Heart left ventricle (tissue), 16 donors: ENCODE measurements at regions not wholly inside any gene's neighbourhood (a gene's known extent, or its start where the extent isn't known, plus 50 kb on each side); places are given as distances from the start of the nearest gene placed in this dataset.

Experiments used
- ATAC-seq, 4 donors: fragments of 200-7000 bp; cut with Tn5 transposase; one replicate each; pipeline ENCODE4 v1.9.1; 2020 to 2022; ENCODE audit warnings: moderate library complexity in 4 of 4, mild to moderate bottlenecking in 3 of 4, moderate number of reproducible peaks in 1 of 4
- DNase-seq, 5 donors: peaks; one replicate each; pipeline ENCODE4 v3.0.0-alpha.2; 2020
- H3K27ac ChIP-seq, 12 donors: fragments of 200-600 bp; sonication (generic) in 4 of 12; one replicate each; pipeline versions ENCODE4 v1.5.0 to v1.8.0; 2016 to 2022; ENCODE audit warnings: mild to moderate bottlenecking in 2 of 12
- H3K27me3 ChIP-seq, 9 donors: fragments of 200-600 bp; sonication (generic) in 2 of 9; one replicate each; pipeline versions ENCODE4 v1.5.1 to v1.8.0; 2016 to 2022; ENCODE audit warnings: mild to moderate bottlenecking in 3 of 9
- H3K36me3 ChIP-seq, 9 donors: fragments of 200-600 bp; sonication (generic) in 2 of 9; one replicate each; pipeline versions ENCODE4 v1.5.0 to v1.8.0; 2018 to 2022; ENCODE audit warnings: mild to moderate bottlenecking in 2 of 9
- H3K4me1 ChIP-seq, 12 donors: fragments of 200-600 bp; sonication (generic) in 4 of 12; one replicate each; pipeline versions ENCODE4 v1.5.0 to v1.8.0; 2016 to 2022; ENCODE audit warnings: mild to moderate bottlenecking in 3 of 12
- H3K4me3 ChIP-seq, 12 donors: fragments of 200-600 bp; sonication (generic) in 4 of 12; one replicate each; pipeline versions ENCODE4 v1.5.0 to v1.8.0; 2017 to 2022; ENCODE audit warnings: mild to moderate bottlenecking in 9 of 12, moderate library complexity in 4 of 12
- H3K9me3 ChIP-seq, 12 donors: fragments of 200-600 bp; sonication (generic) in 4 of 12; one replicate each; pipeline versions ENCODE4 v1.5.0 to v1.8.0; 2016 to 2022; ENCODE audit warnings: mild to moderate bottlenecking in 1 of 12
- CTCF ChIP-seq, 12 donors: fragments of 200-600 bp; sonication (generic) in 4 of 12; IDR thresholded peaks; one replicate each; pipeline versions ENCODE4 v1.5.0 to v1.8.0; 2018 to 2022; ENCODE audit warnings: antibody characterized with exemption in 12 of 12, mild to moderate bottlenecking in 5 of 12
- POLR2A ChIP-seq, 2 donors: fragments of 450-650 bp; IDR thresholded peaks; one replicate each; pipeline ENCODE4 v1.6.1; 2017; ENCODE audit warnings: antibody characterized with exemption in 2 of 2, mild to moderate bottlenecking in 2 of 2, moderate library complexity in 2 of 2
- WGBS, 4 donors: extraction: QIAGEN DNeasy Blood & Tissue Kit in 2 of 4; methylation state at CpG; one replicate each; pipeline versions ENCODE4 v1.1.5 to v1.1.7; 2013 to 2018; 5-methylcytosine and 5-hydroxymethylcytosine counted together
- intact Hi-C, 10 donors: fragments of 100-400 bp; cut with DNase I; formaldehyde crosslinking; loops; one replicate each; pipeline versions ENCODE4 v1.11.1 to v1.14.2; 2022
- donor health status: ischemic (EF 13 %, LVEDD 7.1; RV severe dilation, severe dysfunction).
- donor health status: healthy with polysubstance abuse.
- donor health status: DM: no; HTN: yes; CAD: no.
- donor health status: DM: no; HTN: no; CAD: no.
- donor health status: ischemic (EF 25% LVEDD 6.9; RV normal size, moderate dysfunction).
- donor health status: ischemic (EF 25% LVEDD 5.7; RV mildly dilated, moderate dysfunction).
- donor health status: healthy.
- donor health status: DM: yes; HTN: yes; CAD: no.
- donor health status: ischemic (EF 35%, LVEDD 5.7; RV mildly dilated, moderate dysfunction).
- donor health status: nonischemic (EF 11% LVEDD 7.7; RV severe dilation, severe dysfunction).
- donor health status: DM: yes; HTN: yes; CAD: no.
- donor health status: PGD.
- donor health status: ischemic (EF 29% LVEDD 5.4; RV normal size, mild dysfunction).
- donor health status: nonischemic (EF 23%, LVEDD 6.1; RV moderate dilation, normal function).

GRCh38 chr10:117755659-117756014 lies 213.1 kb downstream of the EMX2 start:
- WGBS, 4 donors: 27 to 40% (median 38%) methylated on average over 3 of the region's 3 CpGs
- Histone ChIP-seq H3K9me3 (no peaks in the 10 kb centered on the region), H3K4me3 (no peak overlapping the region), H3K36me3 (no peaks in the 10 kb centered on the region), H3K27ac (no peak overlapping the region), H3K4me1 (no peaks in the 10 kb centered on the region), H3K27me3 (peaks cover 0 to 15% (median 0%) of the 10 kb centered on the region in 9 donors)
- DNase-seq (no peak), ATAC-seq (no peak)
- TF ChIP-seq POLR2A (IDR thresholded peaks at IDR 0.05) (no peak), CTCF (IDR thresholded peaks at IDR 0.05) (no peak)
- intact Hi-C loops: no loop called here

GRCh38 chr10:117757086-117757720 lies 214.7 kb downstream of the EMX2 start:
- WGBS, 4 donors: 52 to 66% (median 62%) methylated on average over 8 to 9 of the region's 9 CpGs
- no peak overlapping the region for H3K4me3 ChIP-seq
- TF ChIP-seq CTCF (IDR thresholded peaks at IDR 0.05) (no peak), POLR2A (IDR thresholded peaks at IDR 0.05) (no peak)
- no peaks in the 10 kb centered on the region for H3K4me1 ChIP-seq
- ATAC-seq (no peak), DNase-seq (no peak)
- no peaks in the 10 kb centered on the region for H3K9me3 ChIP-seq
- intact Hi-C loops: no loop called here
- peaks cover 0 to 23% (median 0%) of the 10 kb centered on the region in 9 donors for H3K27me3 ChIP-seq
- H3K27ac ChIP-seq: no peak overlapping the region
- H3K36me3 ChIP-seq: no peaks in the 10 kb centered on the region

GRCh38 chr10:117759266-117759665 lies 216.7 kb downstream of the EMX2 start:
- Histone ChIP-seq H3K4me1 (no peaks in the 10 kb centered on the region), H3K27me3 (peaks cover 0 to 31% (median 0%) of the 10 kb centered on the region in 9 donors), H3K27ac (no peak overlapping the region), H3K36me3 (no peaks in the 10 kb centered on the region), H3K4me3 (no peak overlapping the region), H3K9me3 (no peaks in the 10 kb centered on the region)
- no peak for TF ChIP-seq POLR2A (IDR thresholded peaks at IDR 0.05)
- no peak for TF ChIP-seq CTCF (IDR thresholded peaks at IDR 0.05)
- ATAC-seq: no peak
- intact Hi-C loops: no loop called here
- no peak for DNase-seq
- 85 to 88% (median 87%) methylated on average over 11 of the region's 11 CpGs for WGBS, 4 donors

DNA sequence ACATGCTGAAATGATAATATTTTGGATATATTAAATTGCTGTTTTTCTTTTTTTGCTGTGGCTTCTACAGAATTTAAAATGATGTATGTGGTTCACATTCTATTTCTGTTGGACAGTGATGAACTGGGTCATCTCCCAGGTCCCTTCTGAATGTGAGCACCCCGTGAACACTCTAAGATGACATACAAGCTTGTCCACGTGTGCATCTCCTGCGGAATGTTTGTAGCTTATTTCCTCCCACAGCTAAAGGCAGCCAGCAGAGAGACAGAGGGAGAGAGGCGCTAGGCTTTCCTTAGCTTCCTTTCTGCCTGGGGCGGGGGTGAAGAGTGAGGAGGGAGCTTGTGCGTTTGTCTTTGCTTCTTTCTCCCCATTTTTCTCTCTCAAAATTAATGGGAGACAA lies 219.1 kb downstream of the EMX2 start:
- no peaks in the 10 kb centered on the region for H3K36me3 ChIP-seq
- peaks cover 0 to 27% (median 0%) of the 10 kb centered on the region in 9 donors for H3K27me3 ChIP-seq
- TF ChIP-seq CTCF (IDR thresholded peaks at IDR 0.05) (no peak), POLR2A (IDR thresholded peaks at IDR 0.05) (no peak)
- no peak overlapping the region for H3K27ac ChIP-seq
- WGBS, 4 donors: 68 to 75% (median 70%) methylated on average over 6 of the region's 6 CpGs
- no peak overlapping the region for H3K4me3 ChIP-seq
- H3K9me3 ChIP-seq: no peaks in the 10 kb centered on the region
- no peak for DNase-seq
- no peaks in the 10 kb centered on the region for H3K4me1 ChIP-seq
- intact Hi-C loops: no loop called here
- no peak for ATAC-seq
